ENCODE measurements at regions not wholly inside any gene's neighbourhood (a gene's known extent, or its start where the extent isn't known, plus 50 kb on each side); places are given as distances from the start of the nearest gene placed in this dataset.

DNA sequence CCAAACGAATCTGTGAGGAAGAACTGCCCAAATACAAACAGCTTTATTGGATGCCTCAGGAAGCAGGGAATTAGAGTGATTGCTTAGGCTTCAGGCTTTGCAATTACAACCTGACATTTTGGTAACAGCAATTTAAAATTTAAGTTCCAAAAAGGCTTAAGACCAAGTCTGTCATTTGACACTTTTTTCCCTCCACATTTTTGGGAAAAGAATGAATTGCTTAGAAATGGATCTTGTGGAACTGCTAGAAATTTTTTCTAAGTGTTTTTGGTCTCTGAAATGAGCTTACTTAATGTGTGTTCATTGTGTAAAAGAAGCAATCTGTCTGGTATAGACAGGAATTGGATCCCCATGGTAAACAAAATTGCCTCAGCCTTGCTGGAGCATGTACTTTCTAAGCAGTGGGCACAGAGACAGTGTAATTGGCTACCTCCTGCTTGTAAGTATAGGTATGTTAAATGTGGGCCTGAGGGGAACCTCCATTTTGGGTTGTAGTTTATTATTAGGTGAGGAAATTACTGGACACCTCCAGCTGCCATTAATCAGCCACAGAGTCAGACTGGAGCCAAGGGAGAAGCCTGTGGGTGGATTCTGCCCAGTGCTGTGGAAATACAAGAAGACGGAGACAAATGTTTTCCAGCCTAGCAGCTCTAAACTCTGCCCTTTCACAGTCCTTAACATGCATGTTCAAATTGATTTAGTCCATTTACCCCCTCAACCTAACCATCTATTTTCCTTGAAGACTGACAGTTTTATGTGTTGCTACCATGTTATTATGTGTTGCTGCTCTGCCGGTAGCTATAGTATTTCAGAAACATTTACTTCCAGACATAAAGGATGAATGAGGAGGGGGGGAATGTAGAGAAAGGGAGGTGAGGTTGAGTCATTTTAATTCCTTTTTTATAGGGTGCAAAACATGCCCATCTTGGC is 473.0 kb downstream of the SPRY1 start:
- Histone ChIP-seq H3K79me2 (ENCODE audit: insufficient read depth, low read depth, low read length) (no peaks in the 10 kb centered on the region), H3K4me1 (ENCODE audit: insufficient read depth, low read length, poor library complexity, severe bottlenecking) (no peaks in the 10 kb centered on the region), H3K27ac (ENCODE audit: low read depth, low read length, poor library complexity, severe bottlenecking) (no peak overlapping the region), H3K4me2 (ENCODE audit: low read length) (no peak overlapping the region), H3K4me3 (ENCODE audit: low read depth, low read length, poor library complexity, severe bottlenecking) (no peak overlapping the region), H3K36me3 (ENCODE audit: insufficient read depth, low read length) (no peaks in the 10 kb centered on the region), H4K20me1 (ENCODE audit: insufficient read depth, low read length) (no peaks in the 10 kb centered on the region), H3K9me3 (ENCODE audit: low read length) (no peaks in the 10 kb centered on the region; the same call in 1 of the 2 replicates), H2AFZ (ENCODE audit: low read length) (no peak overlapping the region), H3K9me2 (ENCODE audit: insufficient read depth, low read length) (no peaks in the 10 kb centered on the region)
- intact Hi-C loops (cut with micrococcal nuclease; ENCODE audit: unreplicated experiment): no loop called here
- ChIA-PET CTCF (ENCODE audit: unreplicated experiment) (no interaction called here), POLR2A (no interaction called here)
- no peak for DNase-seq (ENCODE audit: low spot score)
- TF ChIP-seq, protein P1, sequence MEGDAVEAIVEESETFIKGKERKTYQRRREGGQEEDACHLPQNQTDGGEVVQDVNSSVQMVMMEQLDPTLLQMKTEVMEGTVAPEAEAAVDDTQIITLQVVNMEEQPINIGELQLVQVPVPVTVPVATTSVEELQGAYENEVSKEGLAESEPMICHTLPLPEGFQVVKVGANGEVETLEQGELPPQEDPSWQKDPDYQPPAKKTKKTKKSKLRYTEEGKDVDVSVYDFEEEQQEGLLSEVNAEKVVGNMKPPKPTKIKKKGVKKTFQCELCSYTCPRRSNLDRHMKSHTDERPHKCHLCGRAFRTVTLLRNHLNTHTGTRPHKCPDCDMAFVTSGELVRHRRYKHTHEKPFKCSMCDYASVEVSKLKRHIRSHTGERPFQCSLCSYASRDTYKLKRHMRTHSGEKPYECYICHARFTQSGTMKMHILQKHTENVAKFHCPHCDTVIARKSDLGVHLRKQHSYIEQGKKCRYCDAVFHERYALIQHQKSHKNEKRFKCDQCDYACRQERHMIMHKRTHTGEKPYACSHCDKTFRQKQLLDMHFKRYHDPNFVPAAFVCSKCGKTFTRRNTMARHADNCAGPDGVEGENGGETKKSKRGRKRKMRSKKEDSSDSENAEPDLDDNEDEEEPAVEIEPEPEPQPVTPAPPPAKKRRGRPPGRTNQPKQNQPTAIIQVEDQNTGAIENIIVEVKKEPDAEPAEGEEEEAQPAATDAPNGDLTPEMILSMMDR (conservative IDR thresholded peaks at IDR 0.05; ENCODE audit: low read length): no peak
- TF ChIP-seq EZH2phosphoT487 (IDR thresholded peaks at IDR 0.05; ENCODE audit: borderline replicate concordance, low read depth, low read length): no peak
- BruUV-seq (replicated peaks): no TSS peak

DNA sequence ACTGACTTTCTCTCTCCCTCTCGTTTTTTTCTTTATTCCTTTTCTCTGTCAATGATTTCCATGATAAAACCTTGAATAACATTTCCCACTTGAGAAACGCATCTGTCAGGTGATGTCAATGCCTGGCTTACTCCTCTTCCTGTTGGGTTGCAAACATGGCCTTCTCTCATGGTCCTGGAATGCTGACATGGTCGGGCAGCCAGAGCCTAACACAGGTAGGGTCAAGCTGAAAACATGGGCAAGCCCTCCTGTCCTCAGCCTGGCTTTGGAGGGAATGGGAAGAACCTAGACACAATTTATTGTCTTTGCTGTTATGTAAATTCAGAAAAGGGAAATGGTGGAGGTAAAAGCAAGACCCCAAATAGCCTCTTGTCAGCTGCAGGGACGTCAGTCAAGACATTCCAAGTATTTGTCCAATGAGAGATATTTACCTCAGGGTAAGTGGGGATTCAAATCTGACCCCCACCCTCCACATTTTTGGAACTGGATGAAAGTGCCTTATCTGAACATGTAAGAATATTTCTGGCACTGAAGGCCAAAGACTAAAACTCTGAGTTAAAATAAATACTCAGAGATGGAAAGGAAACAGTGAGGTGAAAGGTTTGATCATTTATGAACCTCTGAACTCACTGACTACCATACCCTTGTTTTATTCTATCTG is 473.8 kb downstream of the SPRY1 start:
- no peaks in the 10 kb centered on the region; the same call in 1 of the 2 replicates for H3K9me3 ChIP-seq (ENCODE audit: low read length)
- H2AFZ ChIP-seq (ENCODE audit: low read length): no peak overlapping the region
- TF ChIP-seq, protein P1 (conservative IDR thresholded peaks at IDR 0.05; ENCODE audit: low read length): no peak
- TF ChIP-seq EZH2phosphoT487 (IDR thresholded peaks at IDR 0.05; ENCODE audit: borderline replicate concordance, low read depth, low read length): no peak
- ChIA-PET POLR2A (no interaction called here), CTCF (ENCODE audit: unreplicated experiment) (no interaction called here)
- BruUV-seq (replicated peaks): no TSS peak
- no peaks in the 10 kb centered on the region for H3K79me2 ChIP-seq (ENCODE audit: insufficient read depth, low read depth, low read length)
- no peak overlapping the region for H3K27ac ChIP-seq (ENCODE audit: low read depth, low read length, poor library complexity, severe bottlenecking)
- H3K9me2 ChIP-seq (ENCODE audit: insufficient read depth, low read length): no peaks in the 10 kb centered on the region
- no peaks in the 10 kb centered on the region for H4K20me1 ChIP-seq (ENCODE audit: insufficient read depth, low read length)
- no peak for DNase-seq (ENCODE audit: low spot score)
- no peak overlapping the region for H3K4me3 ChIP-seq (ENCODE audit: low read depth, low read length, poor library complexity, severe bottlenecking)
- H3K4me2 ChIP-seq (ENCODE audit: low read length): no peak overlapping the region
- H3K36me3 ChIP-seq (ENCODE audit: insufficient read depth, low read length): no peaks in the 10 kb centered on the region
- no peaks in the 10 kb centered on the region for H3K4me1 ChIP-seq (ENCODE audit: insufficient read depth, low read length, poor library complexity, severe bottlenecking)
- intact Hi-C loops (cut with micrococcal nuclease; ENCODE audit: unreplicated experiment): no loop called here

DNA sequence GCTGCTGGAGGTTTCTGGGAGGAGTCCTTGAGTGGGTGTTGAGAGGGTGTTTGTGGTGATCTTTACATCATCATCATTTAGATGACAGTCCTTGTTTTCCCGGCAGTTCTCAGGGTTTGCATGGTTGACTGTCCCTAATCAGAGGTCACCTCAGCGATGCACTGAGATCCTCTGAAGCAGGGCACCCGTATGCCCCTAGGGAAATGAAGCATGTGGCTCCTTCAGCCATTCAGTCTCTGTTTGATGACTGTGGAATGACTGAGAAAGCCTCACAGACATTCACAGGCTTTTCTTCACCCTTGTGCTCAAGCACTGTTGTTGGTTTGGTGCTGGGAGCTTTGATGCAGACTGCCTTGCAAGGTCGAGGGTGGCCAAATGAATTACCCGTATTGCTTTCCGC is 474.7 kb downstream of the SPRY1 start:
- no TSS peak for BruUV-seq (replicated peaks)
- Histone ChIP-seq H3K79me2 (ENCODE audit: insufficient read depth, low read depth, low read length) (no peaks in the 10 kb centered on the region), H3K9me3 (ENCODE audit: low read length) (no peaks in the 10 kb centered on the region; the same call in 1 of the 2 replicates), H3K27ac (ENCODE audit: low read depth, low read length, poor library complexity, severe bottlenecking) (no peak overlapping the region), H3K4me3 (ENCODE audit: low read depth, low read length, poor library complexity, severe bottlenecking) (no peak overlapping the region), H4K20me1 (ENCODE audit: insufficient read depth, low read length) (no peaks in the 10 kb centered on the region), H3K4me1 (ENCODE audit: insufficient read depth, low read length, poor library complexity, severe bottlenecking) (no peaks in the 10 kb centered on the region), H2AFZ (ENCODE audit: low read length) (no peak overlapping the region), H3K36me3 (ENCODE audit: insufficient read depth, low read length) (no peaks in the 10 kb centered on the region), H3K4me2 (ENCODE audit: low read length) (no peak overlapping the region), H3K9me2 (ENCODE audit: insufficient read depth, low read length) (no peaks in the 10 kb centered on the region)
- intact Hi-C loops (cut with micrococcal nuclease; ENCODE audit: unreplicated experiment): no loop called here
- DNase-seq (ENCODE audit: low spot score): no peak
- CTCF ChIA-PET (ENCODE audit: unreplicated experiment): no interaction called here
- POLR2A ChIA-PET: no interaction called here
- no peak for TF ChIP-seq EZH2phosphoT487 (IDR thresholded peaks at IDR 0.05; ENCODE audit: borderline replicate concordance, low read depth, low read length)
- TF ChIP-seq, protein P1 (conservative IDR thresholded peaks at IDR 0.05; ENCODE audit: low read length): no peak

Data from OCI-LY7 (cell line).